ENCODE measurements at regions not wholly inside any gene's neighbourhood (a gene's known extent, or its start where the extent isn't known, plus 50 kb on each side); places are given as distances from the start of the nearest gene placed in this dataset.

DNA sequence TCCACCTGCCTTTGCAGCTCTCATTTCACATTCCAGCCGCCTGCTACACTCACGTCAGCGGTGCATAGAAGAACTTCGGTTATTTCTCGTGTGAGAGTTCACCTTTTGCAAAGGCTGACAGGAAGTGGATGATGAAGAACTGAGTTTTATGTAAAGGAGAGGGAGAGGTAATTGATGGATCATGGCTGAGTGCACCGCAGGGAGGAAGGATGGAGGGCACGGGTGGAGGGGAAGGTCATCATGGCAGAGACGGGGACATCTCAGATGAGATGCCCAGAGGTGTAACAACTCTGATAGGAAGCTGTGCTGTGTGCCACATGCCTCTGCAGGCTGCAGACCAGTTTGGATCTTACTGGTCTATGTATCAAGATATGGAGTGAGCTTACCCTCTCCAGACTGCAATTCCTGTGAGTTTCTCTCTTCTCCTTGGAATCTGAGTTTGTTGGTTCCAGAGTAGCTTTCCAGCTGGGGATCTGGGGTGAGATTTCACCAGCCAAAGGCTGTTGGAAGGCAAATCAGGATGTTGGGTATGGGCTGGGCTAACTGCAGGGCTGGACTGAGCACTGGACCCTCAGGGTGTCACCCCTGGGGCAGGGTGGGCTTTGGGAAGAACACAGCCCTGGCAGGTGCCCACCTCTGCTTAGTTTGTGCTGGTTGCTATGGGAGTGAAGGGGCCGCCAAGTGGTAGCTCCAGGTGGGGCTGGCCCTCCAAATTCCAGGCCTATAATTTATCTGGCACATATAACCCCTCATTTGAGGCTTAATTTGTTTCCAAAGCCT is 777.0 kb downstream of the KCNJ18 start:
- FAIRE-seq, result no peak
- WGBS (ENCODE audit: missing lambda C conversion rate), result 2% methylated on average over 9 of the region's 9 CpGs
- no peak for ATAC-seq
- Histone ChIP-seq H3K4me3 (no peak overlapping the region), H3K4me2 (no peak overlapping the region), H3K4me1 (no peaks in the 10 kb centered on the region), H3K9me3 (no peaks in the 10 kb centered on the region), H3K27ac (no peak overlapping the region)
- TF ChIP-seq EHF (CRISPR knock-in tag; IDR thresholded peaks at IDR 0.05) (no peak), CHD2 (IDR thresholded peaks at IDR 0.05; ENCODE audit: low read length, partially characterized antibody) (no peak), PBX3 (IDR thresholded peaks at IDR 0.05) (no peak), HEYL (CRISPR knock-in tag; IDR thresholded peaks at IDR 0.05) (no peak), RARB (CRISPR knock-in tag; IDR thresholded peaks at IDR 0.05) (no peak), SREBF2 (IDR thresholded peaks at IDR 0.05) (no peak), ZFP36 (IDR thresholded peaks at IDR 0.05; ENCODE audit: borderline replicate concordance, partially characterized antibody) (no peak), POLR2AphosphoS2 (conservative IDR thresholded peaks at IDR 0.05; ENCODE audit: low read length) (no peak), RFX5 (IDR thresholded peaks at IDR 0.05) (no peak), HOXA7 (CRISPR knock-in tag; IDR thresholded peaks at IDR 0.05) (no peak), MYC (IDR thresholded peaks at IDR 0.05; ENCODE audit: borderline replicate concordance, low read length) (no peak), CHD4 (IDR thresholded peaks at IDR 0.05; ENCODE audit: borderline replicate concordance) (no peak), NFE2L2 (conservative IDR thresholded peaks at IDR 0.05; ENCODE audit: low read length) (no peak)
- TF ChIP-seq, protein P1, sequence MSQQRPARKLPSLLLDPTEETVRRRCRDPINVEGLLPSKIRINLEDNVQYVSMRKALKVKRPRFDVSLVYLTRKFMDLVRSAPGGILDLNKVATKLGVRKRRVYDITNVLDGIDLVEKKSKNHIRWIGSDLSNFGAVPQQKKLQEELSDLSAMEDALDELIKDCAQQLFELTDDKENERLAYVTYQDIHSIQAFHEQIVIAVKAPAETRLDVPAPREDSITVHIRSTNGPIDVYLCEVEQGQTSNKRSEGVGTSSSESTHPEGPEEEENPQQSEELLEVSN (IDR thresholded peaks at IDR 0.05; ENCODE audit: borderline replicate concordance, low read depth), result no peak
- TF ChIP-seq, protein P2, sequence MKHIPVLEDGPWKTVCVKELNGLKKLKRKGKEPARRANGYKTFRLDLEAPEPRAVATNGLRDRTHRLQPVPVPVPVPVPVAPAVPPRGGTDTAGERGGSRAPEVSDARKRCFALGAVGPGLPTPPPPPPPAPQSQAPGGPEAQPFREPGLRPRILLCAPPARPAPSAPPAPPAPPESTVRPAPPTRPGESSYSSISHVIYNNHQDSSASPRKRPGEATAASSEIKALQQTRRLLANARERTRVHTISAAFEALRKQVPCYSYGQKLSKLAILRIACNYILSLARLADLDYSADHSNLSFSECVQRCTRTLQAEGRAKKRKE (CRISPR knock-in tag; IDR thresholded peaks at IDR 0.05; ENCODE audit: low read depth), result no peak
- TF ChIP-seq, protein P3, sequence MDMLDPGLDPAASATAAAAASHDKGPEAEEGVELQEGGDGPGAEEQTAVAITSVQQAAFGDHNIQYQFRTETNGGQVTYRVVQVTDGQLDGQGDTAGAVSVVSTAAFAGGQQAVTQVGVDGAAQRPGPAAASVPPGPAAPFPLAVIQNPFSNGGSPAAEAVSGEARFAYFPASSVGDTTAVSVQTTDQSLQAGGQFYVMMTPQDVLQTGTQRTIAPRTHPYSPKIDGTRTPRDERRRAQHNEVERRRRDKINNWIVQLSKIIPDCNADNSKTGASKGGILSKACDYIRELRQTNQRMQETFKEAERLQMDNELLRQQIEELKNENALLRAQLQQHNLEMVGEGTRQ (IDR thresholded peaks at IDR 0.05), result no peak
- no peak for DNase-seq (ENCODE audit: low read depth in 1 of 2, low spot score in 1 of 2)
- POLR2A ChIA-PET, result no interaction called here
- CTCF ChIA-PET, result no interaction called here

- Histone ChIP-seq H3K4me2 (no peak overlapping the region), H3K4me3 (no peak overlapping the region), H3K27ac (no peak overlapping the region), H3K4me1 (no peaks in the 10 kb centered on the region), H3K9me3 (no peaks in the 10 kb centered on the region)
- TF ChIP-seq BCL3 (IDR thresholded peaks at IDR 0.05) (no peak), MAFK (IDR thresholded peaks at IDR 0.05; ENCODE audit: partially characterized antibody) (no peak), POLR2AphosphoS2 (conservative IDR thresholded peaks at IDR 0.05; ENCODE audit: low read length) (no peak), MYC (IDR thresholded peaks at IDR 0.05; ENCODE audit: borderline replicate concordance, low read length) (no peak), CBX2 (IDR thresholded peaks at IDR 0.05; ENCODE audit: borderline replicate concordance, low read depth) (no peak), EHF (CRISPR knock-in tag; IDR thresholded peaks at IDR 0.05) (no peak), ELK1 (IDR thresholded peaks at IDR 0.05; ENCODE audit: low read depth, low read length) (no peak), RNF2 (IDR thresholded peaks at IDR 0.05; ENCODE audit: borderline replicate concordance, low read depth) (no peak), TFCP2L1 (CRISPR knock-in tag; IDR thresholded peaks at IDR 0.05) (no peak), FOSL2 (IDR thresholded peaks at IDR 0.05) (no peak), FOSL2 (CRISPR knock-in tag; IDR thresholded peaks at IDR 0.05) (no peak), NPAS2 (CRISPR knock-in tag; IDR thresholded peaks at IDR 0.05; ENCODE audit: borderline replicate concordance) (no peak), RCOR1 (IDR thresholded peaks at IDR 0.05; ENCODE audit: low read depth, low read length) (no peak), KDM5A (IDR thresholded peaks at IDR 0.05) (no peak), TP53 (CRISPR knock-in tag; IDR thresholded peaks at IDR 0.05) (no peak), NFE2L2 (conservative IDR thresholded peaks at IDR 0.05; ENCODE audit: low read length) (no peak)
- 4% methylated on average over 4 of the region's 4 CpGs for WGBS (ENCODE audit: missing lambda C conversion rate)
- DNase-seq (ENCODE audit: low read depth in 1 of 2, low spot score in 1 of 2) (no peak), FAIRE-seq (no peak), ATAC-seq (no peak)
- ChIA-PET POLR2A (no interaction called here), CTCF (no interaction called here)
These were observed 777.6 kb downstream of the KCNJ18 start for GRCh38 chr17:22469941-22470340.
